ENCODE measurements at regions not wholly inside any gene's neighbourhood (a gene's known extent, or its start where the extent isn't known, plus 50 kb on each side); places are given as distances from the start of the nearest gene placed in this dataset.

- H3K79me2 ChIP-seq (ENCODE audit: low read length), result no peaks in the 10 kb centered on the region
- no peaks in the 10 kb centered on the region; the same call in none of the 2 replicates for H3K27me3 ChIP-seq (ENCODE audit: low read length)
- peak overlapping the region; percentile 82 for H2AFZ ChIP-seq (ENCODE audit: low read length)
- peaks cover 24% of the 10 kb centered on the region; the same call in 1 of the 2 replicates for H4K20me1 ChIP-seq (ENCODE audit: insufficient read depth, low read depth, low read length)
- H3K9ac ChIP-seq (ENCODE audit: low read length), result peak overlapping the region; percentile 84
- H3K36me3 ChIP-seq (ENCODE audit: insufficient read depth, low read length), result no peaks in the 10 kb centered on the region
- peak overlapping the region; percentile 82 for H3K4me3 ChIP-seq (ENCODE audit: low read length)
- H3K4me2 ChIP-seq (ENCODE audit: low read depth, low read length, poor library complexity, severe bottlenecking), result peak overlapping the region; percentile 76
- H3K9me3 ChIP-seq (ENCODE audit: low read length), result no peaks in the 10 kb centered on the region
- H3K4me1 ChIP-seq (ENCODE audit: low read length), result peaks cover 42% of the 10 kb centered on the region
- no peaks in the 10 kb centered on the region for H3K9me2 ChIP-seq (replicated peaks; ENCODE audit: insufficient read depth, low read length)
- H3K27ac ChIP-seq (ENCODE audit: low read length), result no peak overlapping the region
- peak; percentile 75 for DNase-seq
Observed at GRCh38 chr14:71320734-71321573, 413.7 kb downstream of the PCNX1 start.

DNA sequence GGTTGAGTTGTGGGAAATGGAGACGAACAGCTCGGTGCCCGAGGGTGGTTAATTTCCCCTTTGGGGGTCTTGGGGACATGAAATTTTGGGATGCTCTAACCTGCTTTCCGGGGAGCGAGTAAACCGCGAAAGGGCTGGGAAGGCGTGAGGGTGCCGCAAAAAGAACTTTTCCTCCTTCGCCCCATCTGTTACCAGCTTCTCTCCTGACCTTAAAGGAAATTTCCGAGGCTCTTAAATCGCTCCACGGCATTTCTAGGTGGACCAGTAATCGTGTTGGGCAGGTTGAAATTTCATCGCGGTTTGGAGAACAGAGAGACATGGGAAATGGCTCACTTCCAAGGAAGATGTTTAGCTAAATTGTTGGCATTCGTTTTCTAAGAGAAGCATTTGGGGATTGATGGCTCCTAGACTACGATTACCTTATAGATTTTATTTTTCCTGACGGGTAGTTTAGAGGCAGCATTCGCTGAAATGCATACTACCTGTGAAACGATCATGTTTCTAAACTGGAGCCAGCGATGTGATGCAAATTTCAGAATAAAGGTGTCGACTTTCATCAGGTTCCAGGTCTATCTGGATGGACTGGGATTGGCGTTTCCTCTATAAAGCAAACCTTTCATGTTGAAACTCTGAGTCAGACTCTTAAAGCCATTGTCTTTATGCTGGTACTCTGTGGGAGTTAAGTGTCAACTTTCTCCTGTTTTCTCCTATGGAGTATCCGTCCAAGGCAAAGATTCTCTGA, 414.5 kb downstream of the PCNX1 start:
- no peaks in the 10 kb centered on the region for H3K79me2 ChIP-seq (ENCODE audit: low read length)
- peak overlapping the region; percentile 82; the same call in 1 of the 2 replicates for H2AFZ ChIP-seq (ENCODE audit: low read length)
- H3K36me3 ChIP-seq (ENCODE audit: insufficient read depth, low read length), result no peaks in the 10 kb centered on the region
- H3K27ac ChIP-seq (ENCODE audit: low read length), result no peak overlapping the region
- H4K20me1 ChIP-seq (ENCODE audit: insufficient read depth, low read depth, low read length), result peaks cover 24% of the 10 kb centered on the region; the same call in 1 of the 2 replicates
- H3K9ac ChIP-seq (ENCODE audit: low read length), result peak overlapping the region; percentile 84
- no peaks in the 10 kb centered on the region for H3K9me2 ChIP-seq (replicated peaks; ENCODE audit: insufficient read depth, low read length)
- peak; percentile 44 for DNase-seq
- H3K4me1 ChIP-seq (ENCODE audit: low read length), result peaks cover 42% of the 10 kb centered on the region
- H3K4me3 ChIP-seq (ENCODE audit: low read length), result peak overlapping the region; percentile 82
- no peaks in the 10 kb centered on the region; the same call in none of the 2 replicates for H3K27me3 ChIP-seq (ENCODE audit: low read length)
- peak overlapping the region; percentile 76 for H3K4me2 ChIP-seq (ENCODE audit: low read depth, low read length, poor library complexity, severe bottlenecking)
- no peaks in the 10 kb centered on the region for H3K9me3 ChIP-seq (ENCODE audit: low read length)

- no peaks in the 10 kb centered on the region for H3K79me2 ChIP-seq (ENCODE audit: low read length)
- no peak overlapping the region for H3K27ac ChIP-seq (ENCODE audit: low read length)
- DNase-seq, result peak; percentile 70
- no peak overlapping the region for H3K9ac ChIP-seq (ENCODE audit: low read length)
- H2AFZ ChIP-seq (ENCODE audit: low read length), result no peak overlapping the region
- H3K36me3 ChIP-seq (ENCODE audit: insufficient read depth, low read length), result no peaks in the 10 kb centered on the region
- H3K4me3 ChIP-seq (ENCODE audit: low read length), result no peak overlapping the region
- H3K4me2 ChIP-seq (ENCODE audit: low read depth, low read length, poor library complexity, severe bottlenecking), result no peak overlapping the region
- peaks cover 42% of the 10 kb centered on the region for H3K4me1 ChIP-seq (ENCODE audit: low read length)
- no peaks in the 10 kb centered on the region; the same call in none of the 2 replicates for H3K27me3 ChIP-seq (ENCODE audit: low read length)
- H3K9me2 ChIP-seq (replicated peaks; ENCODE audit: insufficient read depth, low read length), result no peaks in the 10 kb centered on the region
- H3K9me3 ChIP-seq (ENCODE audit: low read length), result no peaks in the 10 kb centered on the region
- H4K20me1 ChIP-seq (ENCODE audit: insufficient read depth, low read depth, low read length), result peaks cover 25% of the 10 kb centered on the region; the same call in 1 of the 2 replicates
Observed at GRCh38 chr14:71322655-71323250, 415.5 kb downstream of the PCNX1 start.

DNA sequence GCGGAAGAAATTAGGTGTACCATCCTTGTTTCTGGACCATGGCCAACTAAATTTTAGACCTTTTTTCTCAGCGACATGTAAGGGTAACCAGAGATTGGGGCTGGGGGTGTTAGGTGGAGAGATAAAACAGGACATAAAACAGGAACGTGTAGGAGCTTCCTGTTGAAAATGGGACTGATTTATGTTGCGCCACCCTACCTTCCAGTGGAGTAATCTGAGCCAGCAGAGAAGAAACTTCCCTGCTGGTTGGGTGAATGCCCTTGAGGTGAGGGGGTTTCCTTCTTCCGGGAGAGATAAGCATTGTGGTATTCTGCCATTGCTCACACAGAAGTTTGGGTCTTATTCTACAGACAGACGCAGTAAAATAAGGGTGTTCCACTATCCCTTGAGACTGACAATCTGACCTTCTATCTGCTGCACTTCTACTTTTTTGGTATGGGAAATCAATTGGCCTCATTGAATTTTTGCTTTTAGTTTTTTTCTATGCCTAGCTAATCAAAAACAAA, 417.6 kb downstream of the PCNX1 start:
- DNase-seq, result no peak
- Histone ChIP-seq H3K27me3 (ENCODE audit: low read length) (no peaks in the 10 kb centered on the region; the same call in none of the 2 replicates), H3K4me3 (ENCODE audit: low read length) (no peak overlapping the region), H2AFZ (ENCODE audit: low read length) (no peak overlapping the region), H3K9ac (ENCODE audit: low read length) (no peak overlapping the region), H3K9me2 (replicated peaks; ENCODE audit: insufficient read depth, low read length) (no peaks in the 10 kb centered on the region), H3K9me3 (ENCODE audit: low read length) (no peaks in the 10 kb centered on the region), H3K36me3 (ENCODE audit: insufficient read depth, low read length) (no peaks in the 10 kb centered on the region), H4K20me1 (ENCODE audit: insufficient read depth, low read depth, low read length) (peaks cover 31% of the 10 kb centered on the region), H3K4me2 (ENCODE audit: low read depth, low read length, poor library complexity, severe bottlenecking) (no peak overlapping the region), H3K79me2 (ENCODE audit: low read length) (no peaks in the 10 kb centered on the region), H3K4me1 (ENCODE audit: low read length) (peaks cover 35% of the 10 kb centered on the region), H3K27ac (ENCODE audit: low read length) (no peak overlapping the region)

GRCh38 chr14:71327691-71328090, 420.4 kb downstream of the PCNX1 start:
- H2AFZ ChIP-seq (ENCODE audit: low read length), result no peak overlapping the region
- H3K4me3 ChIP-seq (ENCODE audit: low read length), result no peak overlapping the region
- no peak overlapping the region for H3K4me2 ChIP-seq (ENCODE audit: low read depth, low read length, poor library complexity, severe bottlenecking)
- no peak for DNase-seq
- peaks cover 35% of the 10 kb centered on the region for H4K20me1 ChIP-seq (ENCODE audit: insufficient read depth, low read depth, low read length)
- H3K27me3 ChIP-seq (ENCODE audit: low read length), result no peaks in the 10 kb centered on the region; the same call in 1 of the 2 replicates
- no peaks in the 10 kb centered on the region for H3K9me2 ChIP-seq (replicated peaks; ENCODE audit: insufficient read depth, low read length)
- no peak overlapping the region for H3K9ac ChIP-seq (ENCODE audit: low read length)
- H3K27ac ChIP-seq (ENCODE audit: low read length), result no peak overlapping the region
- H3K9me3 ChIP-seq (ENCODE audit: low read length), result no peaks in the 10 kb centered on the region
- H3K4me1 ChIP-seq (ENCODE audit: low read length), result peaks cover 17% of the 10 kb centered on the region
- no peaks in the 10 kb centered on the region for H3K36me3 ChIP-seq (ENCODE audit: insufficient read depth, low read length)
- no peaks in the 10 kb centered on the region for H3K79me2 ChIP-seq (ENCODE audit: low read length)

DNA sequence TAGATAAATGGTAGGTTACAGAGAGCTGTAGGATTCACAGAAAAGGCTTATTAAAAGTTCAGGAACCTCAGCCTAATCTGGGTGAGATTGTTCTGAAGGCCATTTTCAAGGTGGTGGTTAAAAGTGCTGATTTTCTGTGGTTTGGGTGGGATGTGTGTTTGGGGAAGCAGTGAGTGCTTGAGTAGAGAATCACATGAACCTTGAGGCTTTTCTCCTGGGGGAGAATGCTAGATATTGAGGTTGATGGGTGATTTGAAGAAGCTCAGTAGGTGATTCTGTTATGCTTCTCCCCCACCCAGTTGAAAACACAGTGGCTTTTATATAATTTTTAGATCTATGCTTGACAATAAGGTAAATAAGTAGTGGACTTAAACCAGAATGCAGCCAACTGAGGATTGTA, 420.9 kb downstream of the PCNX1 start:
- no peak for DNase-seq
- Histone ChIP-seq H4K20me1 (ENCODE audit: insufficient read depth, low read depth, low read length) (peaks cover 37% of the 10 kb centered on the region), H3K27ac (ENCODE audit: low read length) (no peak overlapping the region), H3K9ac (ENCODE audit: low read length) (no peak overlapping the region), H3K4me3 (ENCODE audit: low read length) (no peak overlapping the region), H3K9me3 (ENCODE audit: low read length) (no peaks in the 10 kb centered on the region), H2AFZ (ENCODE audit: low read length) (no peak overlapping the region), H3K4me2 (ENCODE audit: low read depth, low read length, poor library complexity, severe bottlenecking) (no peak overlapping the region), H3K9me2 (replicated peaks; ENCODE audit: insufficient read depth, low read length) (no peaks in the 10 kb centered on the region), H3K4me1 (ENCODE audit: low read length) (peaks cover 13% of the 10 kb centered on the region), H3K36me3 (ENCODE audit: insufficient read depth, low read length) (no peaks in the 10 kb centered on the region), H3K79me2 (ENCODE audit: low read length) (no peaks in the 10 kb centered on the region), H3K27me3 (ENCODE audit: low read length) (no peaks in the 10 kb centered on the region; the same call in 1 of the 2 replicates)

GRCh38 chr14:71328954-71329353, 421.7 kb downstream of the PCNX1 start:
- no peak for DNase-seq
- Histone ChIP-seq H3K27me3 (ENCODE audit: low read length) (no peaks in the 10 kb centered on the region), H3K79me2 (ENCODE audit: low read length) (no peaks in the 10 kb centered on the region), H3K9ac (ENCODE audit: low read length) (no peak overlapping the region), H3K4me2 (ENCODE audit: low read depth, low read length, poor library complexity, severe bottlenecking) (no peak overlapping the region), H3K9me3 (ENCODE audit: low read length) (no peaks in the 10 kb centered on the region), H3K27ac (ENCODE audit: low read length) (no peak overlapping the region), H3K4me1 (ENCODE audit: low read length) (peaks cover 13% of the 10 kb centered on the region), H2AFZ (ENCODE audit: low read length) (no peak overlapping the region), H3K9me2 (replicated peaks; ENCODE audit: insufficient read depth, low read length) (no peaks in the 10 kb centered on the region), H3K4me3 (ENCODE audit: low read length) (no peak overlapping the region), H4K20me1 (ENCODE audit: insufficient read depth, low read depth, low read length) (peaks cover 43% of the 10 kb centered on the region), H3K36me3 (ENCODE audit: insufficient read depth, low read length) (no peaks in the 10 kb centered on the region)

GRCh38 chr14:71331403-71331802, 424.1 kb downstream of the PCNX1 start:
- Histone ChIP-seq H3K4me1 (ENCODE audit: low read length) (no peaks in the 10 kb centered on the region), H3K4me3 (ENCODE audit: low read length) (no peak overlapping the region), H3K9ac (ENCODE audit: low read length) (no peak overlapping the region), H3K9me3 (ENCODE audit: low read length) (no peaks in the 10 kb centered on the region), H2AFZ (ENCODE audit: low read length) (no peak overlapping the region), H3K4me2 (ENCODE audit: low read depth, low read length, poor library complexity, severe bottlenecking) (no peak overlapping the region), H3K79me2 (ENCODE audit: low read length) (no peaks in the 10 kb centered on the region), H3K27ac (ENCODE audit: low read length) (no peak overlapping the region), H3K36me3 (ENCODE audit: insufficient read depth, low read length) (no peaks in the 10 kb centered on the region), H3K9me2 (replicated peaks; ENCODE audit: insufficient read depth, low read length) (no peaks in the 10 kb centered on the region), H4K20me1 (ENCODE audit: insufficient read depth, low read depth, low read length) (peaks cover 30% of the 10 kb centered on the region), H3K27me3 (ENCODE audit: low read length) (no peaks in the 10 kb centered on the region)
- no peak for DNase-seq
